22Rv1 (cell line): ENCODE measurements at regions not wholly inside any gene's neighbourhood (a gene's known extent, or its start where the extent isn't known, plus 50 kb on each side); places are given as distances from the start of the nearest gene placed in this dataset.

Experiments
- ZFX ChIP-seq: fragments of 450-650 bp; IDR thresholded peaks from 2 replicates; pipeline ENCODE4 v1.6.1; 2017; ENCODE audit warnings: antibody characterized with exemption, borderline replicate concordance
- TF ChIP-seq, protein P1 (sequence below): fragments of 450-650 bp; IDR thresholded peaks from 2 replicates; pipeline ENCODE4 v1.5.1; 2017; ENCODE audit warnings: mild to moderate bottlenecking

DNA sequence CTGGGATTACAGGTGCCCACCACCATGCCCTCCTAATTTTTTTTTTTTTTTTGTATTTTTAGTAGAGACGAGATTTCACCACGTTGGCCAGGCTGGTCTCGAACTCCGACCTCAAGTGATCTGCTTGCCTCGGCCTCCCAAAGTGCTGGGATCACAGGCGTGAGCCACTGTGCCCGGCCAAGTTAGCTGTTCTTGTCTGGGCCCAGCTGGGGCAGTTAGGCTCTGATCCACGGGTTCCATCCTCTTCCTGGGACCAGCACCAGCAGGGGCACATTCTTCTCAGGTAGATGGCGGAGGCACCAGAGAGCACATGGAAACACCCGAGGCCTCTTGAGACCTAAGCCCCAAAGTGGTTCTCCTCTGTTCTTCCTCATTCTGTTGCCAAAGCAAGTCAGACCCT lies 281.6 kb downstream of the PBX3 start:
- TF ChIP-seq, protein P1, sequence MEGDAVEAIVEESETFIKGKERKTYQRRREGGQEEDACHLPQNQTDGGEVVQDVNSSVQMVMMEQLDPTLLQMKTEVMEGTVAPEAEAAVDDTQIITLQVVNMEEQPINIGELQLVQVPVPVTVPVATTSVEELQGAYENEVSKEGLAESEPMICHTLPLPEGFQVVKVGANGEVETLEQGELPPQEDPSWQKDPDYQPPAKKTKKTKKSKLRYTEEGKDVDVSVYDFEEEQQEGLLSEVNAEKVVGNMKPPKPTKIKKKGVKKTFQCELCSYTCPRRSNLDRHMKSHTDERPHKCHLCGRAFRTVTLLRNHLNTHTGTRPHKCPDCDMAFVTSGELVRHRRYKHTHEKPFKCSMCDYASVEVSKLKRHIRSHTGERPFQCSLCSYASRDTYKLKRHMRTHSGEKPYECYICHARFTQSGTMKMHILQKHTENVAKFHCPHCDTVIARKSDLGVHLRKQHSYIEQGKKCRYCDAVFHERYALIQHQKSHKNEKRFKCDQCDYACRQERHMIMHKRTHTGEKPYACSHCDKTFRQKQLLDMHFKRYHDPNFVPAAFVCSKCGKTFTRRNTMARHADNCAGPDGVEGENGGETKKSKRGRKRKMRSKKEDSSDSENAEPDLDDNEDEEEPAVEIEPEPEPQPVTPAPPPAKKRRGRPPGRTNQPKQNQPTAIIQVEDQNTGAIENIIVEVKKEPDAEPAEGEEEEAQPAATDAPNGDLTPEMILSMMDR = no peak
- no peak for TF ChIP-seq ZFX
